H1 (cell line): ENCODE measurements at regions not wholly inside any gene's neighbourhood (a gene's known extent, or its start where the extent isn't known, plus 50 kb on each side); places are given as distances from the start of the nearest gene placed in this dataset.

ENCODE experiments used
- CTCF ChIP-seq, 3 experiments: IDR thresholded peaks; 1 replicate in 2 of 3; 2 replicates in 1 of 3; pipeline versions ENCODE4 v1.5.1 to v1.6.1; 2011; ENCODE audit warnings: low read length in 3 of 3, mild to moderate bottlenecking in 3 of 3, inconsistent platforms in 2 of 3, low read depth in 1 of 3, moderate library complexity in 1 of 3; ENCODE audit not compliant: insufficient read depth in 1 of 3; ENCODE audit errors: control extremely low read depth in 1 of 3
- EP300 ChIP-seq, 2 experiments: IDR thresholded peaks; 1 replicate in 1 of 2; 2 replicates in 1 of 2; pipeline ENCODE4 v1.6.1; 2011 to 2012; ENCODE audit warnings: low read depth in 2 of 2, low read length in 2 of 2, mild to moderate bottlenecking in 2 of 2, borderline replicate concordance in 1 of 2, inconsistent platforms in 1 of 2, moderate library complexity in 1 of 2
- HDAC6 ChIP-seq: IDR thresholded peaks from one replicate; pipeline ENCODE4 v1.7.1; 2012; ENCODE audit warnings: low read depth, mild to moderate bottlenecking, inconsistent platforms, low read length, moderate library complexity
- POLR2A ChIP-seq, 2 experiments: IDR thresholded peaks; 1 replicate in 1 of 2; 2 replicates in 1 of 2; pipeline ENCODE4 v1.6.1; 2011; ENCODE audit warnings: low read depth in 2 of 2, low read length in 2 of 2, mild to moderate bottlenecking in 2 of 2; ENCODE audit errors: control extremely low read depth in 1 of 2
- POLR2AphosphoS5 ChIP-seq: IDR thresholded peaks from 2 replicates; pipeline ENCODE4 v1.6.1; 2011; ENCODE audit warnings: low read depth, low read length
- TF ChIP-seq, protein P1 (sequence below): IDR thresholded peaks from 2 replicates; pipeline ENCODE4 v1.6.1; 2011; ENCODE audit warnings: low read length, improper control_type of control experiment

- TF ChIP-seq EP300 (IDR thresholded peaks at IDR 0.05; ENCODE audit: borderline replicate concordance in 1 of 2, low read depth in 2 of 2, low read length in 2 of 2) (no peak), HDAC6 (no peak), POLR2AphosphoS5 (no peak), POLR2A (IDR thresholded peaks at IDR 0.05; ENCODE audit: control extremely low read depth in 1 of 2, low read depth in 2 of 2, low read length in 2 of 2) (no peak), CTCF (IDR thresholded peaks at IDR 0.05; ENCODE audit: control extremely low read depth in 1 of 3, insufficient read depth in 1 of 3, low read depth in 1 of 3, low read length in 3 of 3) (no peak)
- TF ChIP-seq, protein P1, sequence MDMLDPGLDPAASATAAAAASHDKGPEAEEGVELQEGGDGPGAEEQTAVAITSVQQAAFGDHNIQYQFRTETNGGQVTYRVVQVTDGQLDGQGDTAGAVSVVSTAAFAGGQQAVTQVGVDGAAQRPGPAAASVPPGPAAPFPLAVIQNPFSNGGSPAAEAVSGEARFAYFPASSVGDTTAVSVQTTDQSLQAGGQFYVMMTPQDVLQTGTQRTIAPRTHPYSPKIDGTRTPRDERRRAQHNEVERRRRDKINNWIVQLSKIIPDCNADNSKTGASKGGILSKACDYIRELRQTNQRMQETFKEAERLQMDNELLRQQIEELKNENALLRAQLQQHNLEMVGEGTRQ, result no peak
These were observed 1001.7 kb upstream of the TMPRSS15 start for GRCh38 chr21:19405326-19405725.
